Activated CD8-positive, alpha-beta memory T cell treated with anti-CD3 and anti-CD28 coated beads, Interleukin-2, amount 50 U/mL, for 1 hour (primary cell): ENCODE measurements at regions not wholly inside any gene's neighbourhood (a gene's known extent, or its start where the extent isn't known, plus 50 kb on each side); places are given as distances from the start of the nearest gene placed in this dataset.

ENCODE experiments used
- DNase-seq: peaks from one replicate; pipeline ENCODE4 v3.0.0-alpha.2; 2020; ENCODE audit errors: extremely low read depth

GRCh38 chr7:130910949-130911944, 177.2 kb upstream of the KLF14 start:
- DNase-seq, result no peak

- no peak for DNase-seq
Measured at GRCh38 chr7:130912082-130912861, 178.3 kb upstream of the KLF14 start.

GRCh38 chr7:130912862-130913638, 179.0 kb upstream of the KLF14 start:
- peak; percentile 81 for DNase-seq

GRCh38 chr7:130913639-130914553, 179.9 kb upstream of the KLF14 start:
- DNase-seq, result no peak

GRCh38 chr7:130914554-130915294, 180.7 kb upstream of the KLF14 start:
- no peak for DNase-seq

- no peak for DNase-seq
Measured at GRCh38 chr7:130917669-130918128, 183.7 kb upstream of the KLF14 start.

- DNase-seq, result no peak
Measured at GRCh38 chr7:130918129-130919052, 184.4 kb upstream of the KLF14 start.

GRCh38 chr7:130919316-130920103, 185.5 kb upstream of the KLF14 start:
- DNase-seq, result no peak

- DNase-seq, result no peak
Measured at GRCh38 chr7:130920122-130920521, 186.1 kb upstream of the KLF14 start.

- DNase-seq, result no peak
Measured at GRCh38 chr7:130921391-130922180, 187.6 kb upstream of the KLF14 start.

- DNase-seq, result no peak
Measured at GRCh38 chr7:130922206-130923112, 188.5 kb upstream of the KLF14 start.

- DNase-seq, result no peak
Measured at GRCh38 chr7:130923365-130923764, 189.4 kb upstream of the KLF14 start.

- no peak for DNase-seq
Measured at GRCh38 chr7:130923930-130924329, 189.9 kb upstream of the KLF14 start.

- no peak for DNase-seq
Measured at GRCh38 chr7:130925136-130925794, 191.3 kb upstream of the KLF14 start.

GRCh38 chr7:130926001-130926691, 192.1 kb upstream of the KLF14 start:
- no peak for DNase-seq
